HUDEP-2 (cell line): ENCODE measurements at regions not wholly inside any gene's neighbourhood (a gene's known extent, or its start where the extent isn't known, plus 50 kb on each side); places are given as distances from the start of the nearest gene placed in this dataset.
"Not testable (repeated sequence)": the region's sequence is repeated elsewhere in the genome, so short reads cannot be mapped to it uniquely, and the experiment has no call there.

Source experiments
- DNase-seq, 76 experiments: peaks; one replicate each; lab custom pipeline; 2025; ENCODE audit not compliant: unreplicated experiment in 76 of 76; lab: John Stamatoyannopoulos, UW

GRCh38 chr6:27092316-27092692, 155.2 kb upstream of the PRSS16 start:
- DNase-seq: no peak

DNA sequence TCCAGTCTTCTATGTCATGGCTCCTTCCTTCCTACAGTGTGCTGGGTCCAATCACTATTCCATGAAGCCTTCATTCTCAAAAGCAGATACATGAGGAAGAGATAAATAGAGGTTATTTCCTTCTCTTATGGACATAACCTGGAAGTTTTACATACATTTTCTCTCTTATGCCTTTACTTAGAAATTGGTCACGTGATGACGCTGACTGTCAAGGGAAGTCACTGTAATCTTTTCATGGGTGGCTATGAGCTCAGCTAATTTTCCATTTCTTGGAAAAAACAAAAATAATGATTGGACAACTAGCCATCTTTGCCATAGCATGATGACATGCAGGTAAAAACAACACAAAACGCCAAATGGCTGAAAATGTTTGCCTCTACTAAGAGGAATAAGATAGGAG, 151.6 kb upstream of the PRSS16 start:
- no peak for DNase-seq

DNA sequence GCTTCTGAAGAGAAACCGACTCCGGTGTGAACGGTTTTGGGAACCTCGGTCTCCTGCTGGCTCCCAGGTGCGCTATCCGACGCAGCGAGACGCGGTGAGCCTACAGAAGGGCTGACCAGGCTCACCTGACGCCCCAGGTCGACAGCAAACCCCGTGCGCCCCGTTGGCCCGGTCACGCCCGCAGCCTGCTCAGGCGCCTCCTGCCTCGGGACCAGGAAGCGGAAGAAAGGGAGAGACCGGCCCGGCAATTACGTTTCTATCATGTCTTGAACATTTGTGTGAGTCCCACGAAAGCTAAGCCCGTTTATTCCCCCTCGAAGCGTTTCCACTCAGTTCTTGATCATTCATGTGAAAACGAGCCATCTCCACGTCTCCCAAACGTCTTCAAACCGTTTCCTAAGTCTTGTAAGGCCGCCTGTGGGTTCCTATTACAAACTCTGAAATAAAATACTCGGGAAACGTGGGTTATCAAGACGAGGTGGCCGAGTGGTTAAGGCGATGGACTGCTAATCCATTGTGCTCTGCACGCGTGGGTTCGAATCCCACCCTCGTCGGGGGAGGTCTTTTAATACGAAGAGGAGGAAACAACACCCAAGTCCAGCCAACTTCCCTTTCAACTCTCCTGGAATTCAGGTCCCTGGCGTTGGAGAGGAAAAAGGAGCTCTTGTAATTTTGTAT, 150.5 kb upstream of the PRSS16 start:
- peak in 71 of 76 experiments; percentile 13 to 93 (median 68) for DNase-seq

GRCh38 chr6:27098956-27099355, 148.5 kb upstream of the PRSS16 start:
- DNase-seq: no peak

DNA sequence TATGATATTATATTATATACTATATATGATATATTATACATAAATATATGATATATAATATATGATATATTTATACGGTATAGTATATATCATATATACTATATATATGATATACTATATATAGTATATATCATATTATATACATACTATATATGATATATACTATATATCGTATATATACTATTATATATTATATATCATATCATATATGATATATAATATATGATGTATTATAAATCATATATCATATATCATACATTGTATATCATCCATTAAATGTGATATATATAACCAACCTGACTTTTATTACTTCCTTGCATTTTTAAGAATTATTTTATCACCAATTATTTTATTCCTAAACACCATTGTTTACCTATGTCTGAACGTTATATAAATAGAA, 146.6 kb upstream of the PRSS16 start:
- DNase-seq: no peak

GRCh38 chr6:27101824-27102223, 145.7 kb upstream of the PRSS16 start:
- no peak for DNase-seq

DNA sequence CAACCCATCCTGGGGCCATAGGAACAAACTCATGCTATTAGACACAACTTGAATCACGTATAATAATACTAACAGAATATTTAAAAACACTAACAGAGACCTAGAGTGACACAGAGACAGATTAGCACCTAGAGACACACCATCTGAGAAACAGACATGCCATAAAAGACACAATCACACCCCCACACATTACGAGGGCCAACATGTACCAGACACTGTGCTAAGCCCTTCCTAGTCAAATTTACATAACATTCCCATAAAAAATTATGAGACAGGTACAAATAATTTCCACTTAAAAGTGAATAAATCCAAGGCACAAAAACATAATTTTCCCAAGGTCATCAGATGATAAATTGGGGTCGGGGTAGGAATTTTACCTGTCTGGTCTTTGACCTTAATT, 141.1 kb upstream of the PRSS16 start:
- DNase-seq: no peak

- DNase-seq: no peak
These were observed 135.8 kb upstream of the PRSS16 start for GRCh38 chr6:27111743-27112142.

- DNase-seq: no peak
These were observed 134.5 kb upstream of the PRSS16 start for GRCh38 chr6:27112974-27113373.

DNA sequence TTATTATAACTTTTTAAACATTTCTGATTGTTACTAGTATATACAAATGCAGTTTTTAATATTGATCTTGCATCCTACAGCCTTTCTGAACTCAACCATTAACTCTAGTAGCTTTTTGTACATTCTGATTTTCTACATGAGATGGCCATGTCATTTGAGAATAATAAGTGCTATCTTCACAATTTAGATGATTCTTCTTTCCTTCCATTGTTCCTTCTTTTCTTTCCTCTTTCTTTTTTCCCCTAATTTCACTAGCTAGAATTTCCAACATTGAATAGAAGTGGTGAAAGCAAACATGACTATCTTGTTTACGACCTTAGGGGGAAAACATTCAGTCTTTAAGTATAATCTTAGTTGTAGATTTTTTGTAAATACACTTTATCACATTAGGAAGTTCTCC, 128.2 kb upstream of the PRSS16 start:
- no peak for DNase-seq

DNA sequence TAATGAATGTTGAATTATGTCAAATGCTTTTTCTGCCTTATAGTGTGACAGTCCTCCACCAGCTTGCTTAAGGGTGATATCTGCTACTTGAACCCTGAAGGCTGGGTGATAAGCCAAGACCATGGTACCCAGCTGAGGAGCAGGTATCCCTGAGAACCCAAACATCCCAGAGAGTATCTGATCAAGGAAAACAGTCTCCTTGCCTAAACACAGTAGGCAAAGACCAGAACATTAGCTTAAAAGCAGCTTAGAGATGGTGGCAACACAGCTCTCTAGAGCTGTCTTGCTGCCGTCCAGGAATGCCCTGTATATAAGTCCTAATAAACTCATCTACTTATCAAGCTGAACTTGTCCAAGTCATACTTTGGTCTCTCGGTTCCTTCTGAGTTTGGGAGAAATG, 127.7 kb upstream of the PRSS16 start:
- no peak for DNase-seq

GRCh38 chr6:27121640-27122039, 125.9 kb upstream of the PRSS16 start:
- no peak for DNase-seq

- no peak for DNase-seq
These were observed 123.2 kb upstream of the PRSS16 start for GRCh38 chr6:27124252-27124657.

DNA sequence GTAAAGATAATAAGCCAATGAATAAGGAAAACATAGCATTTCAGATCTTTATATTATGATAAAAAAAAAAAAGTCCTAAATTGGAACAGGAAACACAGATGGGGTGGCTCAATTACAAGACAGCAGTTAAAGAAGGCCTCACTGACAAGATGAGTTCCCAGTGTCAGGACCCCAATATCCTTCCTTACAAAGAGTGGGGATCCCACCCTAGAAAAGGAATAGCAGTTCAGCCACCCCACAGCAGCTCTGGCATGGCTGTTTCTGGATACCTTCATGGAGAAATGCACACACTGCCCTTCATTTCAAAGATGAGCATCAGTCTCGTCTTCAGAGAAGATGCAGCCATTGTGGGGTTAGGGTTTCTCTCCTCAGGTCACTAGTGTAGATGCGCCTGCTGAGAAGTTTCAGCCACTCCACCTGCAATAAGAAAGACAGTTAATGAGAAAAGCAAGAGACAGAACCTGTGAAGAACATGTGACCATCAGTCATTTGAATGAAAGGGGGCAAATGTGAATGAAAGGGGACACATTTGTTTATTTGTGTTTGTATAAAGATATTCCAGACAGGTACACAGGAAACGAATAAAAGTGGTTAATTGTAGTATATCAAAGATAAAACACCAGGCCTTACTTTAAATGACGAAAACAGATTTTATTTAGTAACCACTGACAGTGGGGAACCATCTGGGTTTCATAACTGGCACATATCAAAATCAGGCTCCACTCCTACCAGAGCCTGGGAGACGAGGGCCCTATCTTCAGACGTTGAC, 121.3 kb upstream of the PRSS16 start:
- DNase-seq: peak in 1 of 76 experiments; percentile 36

DNA sequence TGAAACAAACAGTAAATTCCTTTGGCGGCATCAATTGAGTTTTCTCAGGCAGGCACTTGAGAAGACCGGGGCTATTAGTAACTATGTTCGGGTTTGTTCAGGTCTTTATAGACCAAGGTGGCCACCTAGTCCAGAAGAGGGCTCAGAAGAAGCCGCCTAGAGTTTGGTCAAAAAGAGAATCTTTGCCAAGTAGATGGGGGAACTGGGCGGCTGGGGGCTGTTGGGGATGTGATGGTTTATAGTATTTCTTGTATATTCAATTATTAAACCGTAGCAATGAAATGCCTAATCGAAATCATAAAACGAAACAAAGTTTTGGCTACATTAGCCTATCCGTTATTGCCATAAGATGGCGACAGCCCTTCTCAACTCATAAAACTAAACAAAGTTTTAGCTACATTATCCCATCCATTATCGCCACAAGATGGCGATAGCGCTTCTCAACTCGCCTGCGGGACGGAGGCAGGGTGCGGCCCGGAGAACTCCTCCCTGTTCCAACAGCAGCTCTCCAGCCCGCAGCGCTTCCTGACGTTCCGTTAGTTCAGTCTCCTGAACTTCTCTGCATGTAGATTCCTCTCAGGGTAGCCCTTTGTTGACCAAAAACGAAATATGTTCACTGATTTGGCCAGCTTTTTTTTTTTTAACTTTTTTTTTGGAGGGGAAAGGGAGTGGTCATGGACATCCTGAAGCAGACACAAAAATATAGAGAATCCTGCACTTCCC, 120.5 kb upstream of the PRSS16 start:
- peak in 70 of 76 experiments; percentile 49 to 97 (median 87) for DNase-seq

DNA sequence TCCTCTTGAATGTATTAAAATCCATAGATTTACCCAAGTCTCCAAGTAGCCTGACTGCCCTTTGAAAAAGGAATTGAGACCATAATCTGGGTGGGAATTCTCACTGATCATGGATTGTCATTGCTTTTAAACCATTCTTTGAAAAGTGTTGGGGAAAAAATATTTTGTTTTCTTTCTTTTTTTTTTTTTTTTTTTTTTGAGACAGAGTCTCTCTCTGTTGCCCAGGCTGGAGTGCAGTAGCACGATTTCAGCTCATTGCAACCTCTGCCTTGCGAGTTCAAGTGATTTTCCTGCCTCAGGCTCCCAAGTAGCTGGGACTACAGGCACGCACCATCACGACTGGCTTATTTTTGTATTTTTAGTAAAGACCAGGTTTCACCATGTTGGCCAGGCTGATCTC, 119.6 kb upstream of the PRSS16 start:
- DNase-seq: not testable (repeated sequence)

- no peak for DNase-seq
These were observed 119.0 kb upstream of the PRSS16 start for GRCh38 chr6:27128311-27129094.

DNA sequence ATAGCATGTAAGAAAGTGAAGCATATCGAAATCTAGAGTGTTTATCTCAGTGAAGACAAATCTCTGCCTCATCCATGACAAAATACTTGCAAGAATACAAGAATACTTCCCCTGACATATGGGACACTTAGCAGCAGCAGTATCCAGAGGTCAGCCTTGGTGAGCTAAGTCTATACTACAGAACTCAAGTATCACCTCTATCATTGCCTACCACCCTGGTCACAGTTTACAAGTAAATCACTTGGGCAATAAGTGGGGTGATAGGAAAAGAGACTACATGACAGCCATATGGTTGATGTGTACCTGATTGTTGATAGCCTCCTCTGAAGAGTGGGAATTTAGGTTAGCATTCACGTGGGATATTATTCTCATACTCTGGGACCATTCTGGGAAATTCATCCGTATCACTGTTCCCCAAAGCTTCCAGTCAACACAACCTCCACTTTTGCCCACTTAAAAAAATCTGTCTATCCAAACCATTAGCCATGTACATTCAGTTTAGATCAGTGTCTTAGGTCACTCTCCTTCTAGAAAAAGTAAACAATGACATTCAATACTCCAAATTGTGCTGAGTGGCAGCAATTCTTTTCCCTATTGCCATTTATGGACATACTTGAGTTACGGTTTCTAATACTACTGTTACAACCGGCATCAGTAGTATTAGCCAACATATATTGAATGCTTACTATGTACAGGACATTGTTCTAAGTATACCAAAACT, 118.2 kb upstream of the PRSS16 start:
- DNase-seq: no peak

DNA sequence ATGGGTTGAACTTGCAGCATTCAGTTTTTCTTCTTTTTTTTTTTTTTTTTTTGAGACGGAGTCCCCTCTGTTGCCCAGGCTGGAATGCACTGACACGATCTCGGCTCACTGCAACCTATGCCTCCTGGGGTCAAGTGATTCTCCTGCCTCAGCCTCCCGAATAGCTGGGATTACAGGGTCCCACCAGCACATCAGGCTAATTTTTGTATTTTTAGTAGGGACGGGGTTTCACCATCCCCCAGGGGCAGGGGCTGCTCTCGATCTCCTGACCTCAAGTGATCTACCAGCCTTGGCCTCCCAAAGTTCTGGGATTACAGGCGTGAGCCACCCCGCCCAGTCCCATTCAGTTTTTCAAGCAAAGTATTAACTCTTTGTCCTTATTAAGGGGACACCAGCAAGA, 117.6 kb upstream of the PRSS16 start:
- DNase-seq: peak in 2 of 76 experiments; percentile 25 to 29
